ENCODE measurements at regions not wholly inside any gene's neighbourhood (a gene's known extent, or its start where the extent isn't known, plus 50 kb on each side); places are given as distances from the start of the nearest gene placed in this dataset.
"Not testable (repeated sequence)": the region's sequence is repeated elsewhere in the genome, so short reads cannot be mapped to it uniquely, and the experiment has no call there.

DNA sequence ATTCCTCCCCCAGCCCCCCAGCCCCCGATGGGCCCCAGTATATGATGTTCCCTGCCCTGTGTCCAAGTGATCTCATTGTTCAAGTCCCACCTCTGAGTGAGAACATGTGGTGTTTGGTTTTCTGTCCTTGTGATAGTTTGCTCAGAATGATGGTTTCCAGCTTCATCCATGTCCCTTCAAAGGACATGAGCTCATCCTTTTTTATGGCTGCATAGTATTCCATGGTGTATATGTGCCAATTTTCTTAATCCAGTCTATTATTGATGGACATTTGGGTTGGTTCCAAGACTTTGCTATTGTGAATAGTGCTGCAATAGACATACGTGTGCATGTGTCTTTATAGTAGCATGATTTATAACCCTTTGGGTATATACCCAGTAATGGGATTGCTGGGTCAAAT, 495.3 kb downstream of the OMA1 start:
- not testable (repeated sequence) for DNase-seq

DNA sequence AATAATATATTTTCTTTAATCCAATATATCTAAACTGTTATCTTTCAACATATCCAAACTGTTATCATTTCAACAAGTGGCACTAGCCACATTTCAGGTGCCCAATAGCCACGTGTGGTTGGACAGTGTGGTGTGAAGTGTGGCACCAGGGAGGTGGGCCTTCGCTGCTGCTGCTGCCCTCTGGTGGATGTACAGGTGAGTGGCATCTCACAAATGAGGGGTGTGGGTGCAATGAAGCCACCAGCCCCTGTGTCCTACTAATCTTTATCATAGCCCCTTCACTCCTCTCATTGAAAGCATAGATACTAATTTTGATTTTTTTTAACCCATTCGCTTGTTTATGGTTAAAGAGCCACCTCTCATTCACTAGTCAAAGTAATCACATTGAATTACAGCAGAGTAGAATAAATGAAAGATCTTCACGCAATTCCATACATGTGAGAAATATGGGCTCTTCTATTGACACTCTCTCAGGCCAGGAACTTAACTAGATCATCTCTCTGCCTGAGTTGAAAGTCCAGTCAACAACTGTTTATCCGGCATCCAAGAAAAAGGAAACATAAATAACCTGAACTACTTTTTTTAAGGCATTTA, 499.2 kb downstream of the OMA1 start:
- DNase-seq = peak; percentile 13

DNA sequence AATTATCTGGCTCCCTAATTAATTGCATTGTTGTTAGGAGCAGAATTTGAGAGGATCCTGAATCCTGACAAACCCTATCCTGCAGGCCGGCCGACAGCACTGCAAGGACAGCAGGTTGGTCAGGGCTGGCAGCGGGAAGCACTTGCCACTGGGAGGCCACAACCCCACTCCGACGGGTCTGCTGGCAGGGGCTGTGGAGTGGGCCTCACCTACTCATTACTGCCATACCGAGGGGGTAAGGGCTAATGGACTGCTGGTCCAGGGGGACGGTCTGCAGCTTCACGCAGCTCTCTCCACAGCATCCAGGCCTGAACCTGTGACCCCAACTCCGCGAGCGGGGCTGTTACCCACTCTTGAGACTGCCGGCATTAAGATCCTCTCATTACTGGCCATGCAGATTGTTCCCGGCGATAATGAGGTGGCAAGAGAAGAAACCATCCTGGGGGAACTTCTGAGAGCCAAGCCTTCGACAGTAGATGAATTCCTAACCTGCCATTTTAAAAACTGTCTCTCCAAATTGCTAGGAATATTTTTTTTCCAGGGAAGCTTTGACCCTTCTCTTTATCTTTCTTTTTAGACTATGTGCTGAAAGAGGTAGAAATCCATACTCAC, 501.3 kb downstream of the OMA1 start:
- DNase-seq = no peak

DNA sequence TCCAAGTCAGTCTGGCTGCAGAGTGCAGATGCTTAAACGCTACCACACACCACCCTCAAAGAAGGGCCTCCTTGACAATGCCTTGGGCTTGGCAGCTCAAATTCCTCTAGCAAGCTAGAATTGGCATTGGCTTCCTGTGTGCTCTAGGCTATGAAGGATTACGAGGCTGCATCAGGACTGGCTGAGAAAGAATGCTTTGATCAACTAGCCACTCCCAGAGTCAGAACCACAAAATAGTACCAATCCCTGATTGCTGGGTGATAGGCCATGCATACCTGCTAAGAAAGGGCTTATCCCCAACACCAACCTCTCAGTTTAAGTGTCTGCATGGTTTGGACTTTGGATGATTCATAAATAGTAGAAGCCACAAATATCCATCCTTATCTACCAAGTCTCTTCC, 504.9 kb downstream of the OMA1 start:
- DNase-seq = no peak

DNA sequence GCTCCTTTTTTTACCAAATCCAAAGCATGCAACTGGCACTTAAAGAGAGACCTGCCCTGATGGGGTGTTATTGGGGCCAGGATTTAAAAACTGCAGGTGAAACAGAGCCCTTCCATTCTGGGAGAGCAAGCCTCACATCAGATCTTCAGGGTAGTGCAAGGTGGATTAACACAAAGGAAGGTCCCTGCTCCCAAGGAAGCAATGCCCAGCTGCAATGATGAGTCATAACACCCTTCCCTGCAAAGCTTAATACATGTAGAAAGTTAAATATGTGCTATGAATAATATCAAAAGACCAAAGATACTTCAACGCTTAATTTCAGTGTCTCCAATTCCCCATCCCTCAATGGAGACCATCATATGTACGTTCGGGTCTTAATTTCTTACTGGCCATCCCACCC, 508.0 kb downstream of the OMA1 start:
- DNase-seq = no peak

DNA sequence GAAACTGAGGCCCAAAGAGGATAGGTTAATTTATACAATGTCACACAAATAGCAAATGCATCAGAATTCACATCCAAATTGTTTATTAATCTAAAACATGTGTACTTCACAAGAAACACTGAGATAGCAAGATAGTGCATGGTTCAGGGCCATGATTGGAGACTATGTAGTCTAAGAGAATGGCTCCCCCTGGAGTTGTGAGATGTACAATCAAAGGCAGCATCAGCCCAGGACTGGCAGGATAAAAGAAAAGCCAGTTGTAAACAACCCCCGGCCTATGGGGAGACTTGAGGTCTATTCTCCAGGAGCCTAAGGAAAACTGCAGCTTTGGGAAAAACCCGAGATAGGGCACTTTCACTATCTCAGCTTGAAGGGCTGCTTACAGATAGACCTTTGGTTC, 511.0 kb downstream of the OMA1 start:
- DNase-seq = peak; percentile 8

DNA sequence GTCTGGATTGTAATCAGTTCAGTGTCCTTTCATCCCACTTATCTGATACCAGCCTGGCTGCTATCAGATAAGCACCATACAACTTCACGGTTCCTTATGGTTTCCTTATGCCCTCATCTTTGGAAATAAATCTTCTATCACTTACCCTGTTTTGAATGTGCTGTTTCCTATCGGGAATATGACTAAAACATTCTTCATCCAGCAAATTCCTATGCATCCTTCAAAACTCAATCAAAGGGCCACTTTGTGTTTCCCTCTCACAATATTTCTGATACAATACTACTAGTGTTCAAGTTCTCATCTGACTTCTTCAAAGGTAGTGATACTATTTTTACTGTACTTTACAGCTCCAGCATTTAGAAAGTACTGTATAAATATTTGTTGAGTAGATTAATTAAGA, 513.2 kb downstream of the OMA1 start:
- no peak for DNase-seq

DNA sequence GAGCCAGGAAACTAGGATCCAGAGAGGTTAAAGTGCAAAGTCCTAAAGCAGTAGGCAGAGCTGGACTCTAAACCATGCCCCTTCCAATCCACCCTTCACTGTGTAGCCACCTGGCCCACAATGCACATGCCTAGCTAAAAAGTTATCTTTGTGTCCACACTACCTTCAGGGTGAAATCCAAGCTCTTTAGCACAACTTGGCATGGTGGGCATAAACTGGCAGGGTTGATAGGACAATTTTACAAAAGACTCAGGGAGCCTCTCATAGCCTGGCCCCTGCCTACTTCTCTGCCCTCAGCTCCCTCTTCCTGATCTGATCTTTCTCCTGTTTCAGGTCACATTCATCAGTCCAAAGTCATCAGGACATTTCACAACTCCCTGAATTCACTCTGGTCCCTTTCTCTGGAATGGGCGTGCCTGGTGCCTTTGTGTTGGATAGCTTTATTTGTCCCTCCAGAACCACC, 513.9 kb downstream of the OMA1 start:
- DNase-seq = no peak

DNA sequence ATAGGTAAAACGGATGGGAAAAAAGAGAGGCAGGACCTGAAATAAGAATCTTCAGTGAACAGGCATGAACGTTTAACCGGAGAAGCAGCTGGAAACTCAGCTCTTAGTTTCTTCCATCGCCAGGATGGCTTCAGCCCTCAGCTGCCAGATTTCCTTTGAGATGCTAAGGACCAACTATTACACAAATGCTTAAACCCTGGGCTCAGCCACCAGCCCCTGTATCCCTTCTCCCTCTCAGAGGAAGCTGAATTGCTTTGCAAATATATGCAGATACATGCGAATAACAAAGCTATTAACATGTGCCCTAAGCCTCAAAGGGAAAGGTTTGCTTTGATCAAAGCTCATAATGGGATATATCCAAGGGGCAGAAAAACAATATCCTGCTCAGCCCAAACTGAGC, 515.1 kb downstream of the OMA1 start:
- DNase-seq = no peak

DNA sequence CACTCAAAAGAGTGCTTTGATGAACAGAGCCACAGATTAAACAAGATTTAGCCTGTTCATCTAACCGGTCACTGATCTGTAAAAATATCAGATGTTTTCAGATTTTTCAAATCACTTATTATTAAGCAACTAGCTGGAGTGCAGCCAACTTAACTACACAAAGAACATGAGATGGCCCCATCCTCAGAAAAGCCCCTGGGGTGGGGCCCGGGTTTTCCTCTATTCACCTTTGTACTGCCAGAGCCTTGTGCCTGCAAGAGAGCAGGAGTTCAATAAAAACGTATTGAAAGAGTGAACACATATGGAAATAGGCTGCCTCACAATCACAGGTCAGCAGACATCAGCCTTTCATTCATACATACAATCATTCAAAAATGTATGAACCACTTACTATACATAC, 516.1 kb downstream of the OMA1 start:
- peak; percentile 17 for DNase-seq

DNA sequence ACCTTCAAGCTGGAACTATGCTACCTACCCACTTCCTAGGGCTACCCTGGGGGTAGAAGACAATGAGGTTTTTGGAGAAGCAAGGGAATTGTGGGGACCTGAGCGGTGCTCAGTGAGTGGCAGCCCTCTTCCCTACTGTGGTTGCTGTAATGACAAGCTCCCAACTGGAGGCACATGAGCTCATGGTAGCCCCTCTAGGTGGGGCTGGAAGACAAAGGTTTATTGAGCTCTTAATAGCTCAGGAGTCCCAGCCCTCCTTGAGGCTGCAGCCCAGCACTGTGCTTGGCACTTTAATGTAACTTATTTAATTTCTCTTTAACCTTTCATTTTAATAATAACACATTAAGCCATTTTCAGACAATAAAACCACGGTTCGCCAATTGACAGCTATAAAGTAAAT, 528.9 kb downstream of the OMA1 start:
- no peak for DNase-seq

DNA sequence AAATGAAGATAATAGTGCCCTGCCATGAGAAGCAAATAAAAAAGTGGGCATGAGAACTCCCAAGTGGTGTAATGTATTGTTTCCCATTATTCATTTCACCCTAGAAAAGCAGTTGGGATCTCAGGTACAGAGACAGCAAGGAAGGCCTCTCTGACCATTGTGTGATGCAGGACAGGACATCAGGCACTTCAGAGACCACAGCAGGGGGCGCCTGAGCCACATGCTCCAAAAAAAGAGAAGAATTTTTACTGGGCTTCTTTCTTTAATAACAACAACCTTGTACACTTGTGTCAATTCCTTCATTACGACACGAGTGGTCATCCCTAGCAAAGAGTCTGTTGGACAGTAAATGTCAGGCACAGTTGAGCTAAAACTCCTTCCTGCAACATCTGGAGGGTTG, 533.3 kb downstream of the OMA1 start:
- DNase-seq = no peak

DNA sequence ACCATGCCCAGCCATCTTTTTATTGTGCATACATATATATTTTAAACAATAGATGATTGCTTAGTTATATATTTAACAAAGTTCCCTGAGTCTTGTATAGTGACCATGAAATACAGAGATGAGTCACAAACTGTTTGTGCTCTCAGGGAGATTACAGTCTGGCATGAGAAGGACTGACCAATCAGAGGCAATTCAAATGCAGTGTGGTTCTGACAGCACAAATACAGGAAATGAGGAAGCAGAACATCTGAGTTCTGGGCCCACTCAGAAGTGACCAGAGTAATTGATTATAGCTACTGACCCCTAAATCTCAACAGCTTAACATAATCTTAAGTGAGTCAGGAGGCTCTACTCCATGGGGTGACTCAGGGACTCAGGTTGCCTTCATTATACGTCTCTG, 534.5 kb downstream of the OMA1 start:
- DNase-seq = no peak

DNA sequence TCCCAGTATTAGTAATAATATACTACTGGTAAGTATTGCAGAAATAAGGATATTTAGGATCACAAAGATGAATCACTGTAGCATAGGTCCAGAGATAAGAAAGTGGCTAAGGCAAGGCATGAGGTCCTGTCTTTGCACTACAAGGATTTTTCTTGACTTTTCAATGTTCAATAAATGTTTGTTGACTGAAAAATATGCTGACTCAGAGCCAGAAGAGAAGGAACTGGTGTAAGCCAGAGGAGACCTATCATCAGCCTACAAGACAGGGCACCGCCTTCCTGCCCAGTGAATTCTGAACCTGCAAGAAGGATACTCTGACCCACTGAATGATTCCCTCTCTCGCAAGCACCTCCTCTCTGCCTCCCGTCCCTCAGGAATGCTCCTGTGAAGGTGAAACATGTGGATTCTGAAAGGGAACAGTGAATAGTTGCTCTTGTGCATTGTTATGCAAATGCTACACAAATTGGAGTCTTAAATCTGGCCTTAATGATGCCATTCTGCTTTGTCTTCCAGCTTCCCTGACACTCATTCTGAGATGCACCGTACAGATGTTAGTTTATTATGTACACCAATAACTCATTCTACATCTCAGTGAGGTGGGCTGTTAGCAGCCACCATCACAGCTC, 540.0 kb downstream of the OMA1 start:
- no peak for DNase-seq

DNA sequence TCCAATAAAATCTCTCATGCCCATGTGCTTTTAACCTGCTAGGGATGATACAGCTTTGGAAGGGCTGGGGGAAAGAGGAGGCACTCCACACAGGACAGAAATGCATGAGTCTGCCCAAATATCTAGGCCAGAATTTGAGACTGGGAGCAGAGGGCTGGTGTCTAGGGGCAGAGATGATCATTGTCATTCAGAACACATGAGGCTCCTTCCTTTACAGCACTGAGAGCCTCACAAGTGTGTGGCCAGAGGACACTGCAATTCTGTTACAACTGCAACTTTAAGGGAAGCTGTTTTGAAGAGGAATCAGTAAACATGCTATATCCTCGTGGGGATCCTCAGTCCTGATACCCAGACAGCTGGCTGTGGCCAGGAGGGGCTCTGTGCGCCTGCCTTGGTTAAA, 541.3 kb downstream of the OMA1 start:
- no peak for DNase-seq

DNA sequence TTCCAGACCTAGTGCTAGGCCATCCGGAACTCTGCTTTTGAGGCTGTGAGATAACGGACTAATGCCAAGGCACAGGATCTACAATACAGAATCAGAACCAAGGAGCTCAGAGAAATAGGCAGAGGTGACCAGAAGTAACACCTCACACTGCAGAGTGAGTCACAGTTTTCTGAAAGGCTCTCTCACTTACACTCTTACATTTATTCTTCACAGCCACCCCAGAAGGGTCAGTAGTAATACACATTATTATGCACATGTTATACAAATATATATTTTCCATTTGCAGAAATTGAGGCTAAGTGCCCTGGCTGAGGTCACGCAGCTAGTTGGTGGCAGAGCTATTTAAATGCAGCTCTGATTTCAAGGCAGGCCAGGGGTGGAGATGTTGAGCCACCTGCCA, 542.5 kb downstream of the OMA1 start:
- DNase-seq = no peak

DNA sequence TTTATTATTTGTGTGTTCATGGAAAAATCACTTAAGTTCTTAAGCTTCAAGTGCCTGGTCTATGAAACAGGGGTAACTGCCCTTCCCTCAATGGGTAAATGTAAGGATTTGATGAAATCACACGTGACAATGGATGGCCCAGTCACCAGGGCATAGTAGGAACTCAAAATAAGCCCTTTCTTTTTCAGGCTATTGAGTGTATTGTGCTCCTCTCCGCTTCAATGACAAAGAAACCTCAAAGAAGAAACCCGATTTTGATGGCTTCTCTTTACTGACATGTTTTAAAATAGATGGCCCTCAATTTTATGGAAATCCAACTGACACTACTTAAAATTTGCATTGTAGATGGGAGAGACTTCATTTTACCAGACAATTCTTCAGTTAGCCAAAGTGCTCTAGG, 543.5 kb downstream of the OMA1 start:
- DNase-seq = no peak

DNA sequence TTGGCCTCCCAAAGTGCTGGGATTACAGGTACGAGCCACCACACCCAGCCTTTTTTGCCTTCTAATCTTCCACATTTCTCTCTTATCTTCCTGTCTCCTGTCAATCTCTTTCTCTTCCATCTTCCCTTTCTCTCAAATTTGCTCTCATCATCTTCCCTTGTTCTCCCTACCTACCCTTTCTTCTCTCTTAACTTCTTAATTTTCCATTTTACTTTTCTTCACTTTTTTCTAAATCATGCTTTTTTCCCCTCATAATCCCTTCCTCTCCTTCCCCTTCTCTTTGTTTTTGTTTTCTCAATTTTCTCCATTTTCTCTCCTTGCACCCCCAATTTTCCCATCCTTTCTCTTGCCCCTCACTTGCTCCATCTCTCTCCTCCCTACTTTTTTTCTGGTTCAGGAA, 545.7 kb downstream of the OMA1 start:
- no peak for DNase-seq

DNA sequence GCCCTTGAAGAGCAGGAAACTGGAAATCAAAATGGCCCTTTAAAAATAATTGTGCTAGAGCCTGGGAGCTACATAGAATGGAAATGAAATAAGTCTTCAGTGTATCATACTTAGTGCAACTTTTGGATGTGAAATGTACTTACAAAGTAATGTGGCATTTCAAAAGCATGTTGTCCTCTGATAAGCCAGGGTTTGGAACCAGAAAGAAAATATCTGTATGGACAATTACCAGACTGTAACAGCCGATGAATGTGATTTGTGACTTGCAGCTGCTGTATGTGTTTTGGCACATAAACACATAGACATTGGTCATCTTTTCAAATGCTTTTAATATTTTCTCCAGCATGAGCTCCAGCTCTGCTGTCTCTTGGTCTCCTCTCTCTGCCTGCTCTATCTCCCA, 546.4 kb downstream of the OMA1 start:
- no peak for DNase-seq

DNA sequence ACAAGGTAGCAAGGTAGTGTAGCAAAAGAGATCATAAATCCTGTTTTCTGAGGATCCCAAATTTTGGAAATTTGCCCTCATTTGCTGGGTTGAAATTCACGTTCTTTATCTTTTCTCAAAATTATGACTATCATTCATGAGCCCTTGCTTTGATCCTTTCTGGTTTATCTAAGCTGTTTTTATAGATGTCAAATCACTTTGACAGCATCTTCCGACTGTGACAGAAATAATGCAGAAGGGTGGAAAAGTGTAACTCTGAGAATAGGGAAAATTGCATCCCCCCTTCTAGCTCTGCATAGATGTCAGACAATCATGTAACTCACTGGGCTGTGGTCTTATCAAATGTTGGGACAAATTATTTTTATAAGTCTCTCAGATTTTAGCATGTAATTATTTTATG, 550.1 kb downstream of the OMA1 start:
- DNase-seq = no peak

DNA sequence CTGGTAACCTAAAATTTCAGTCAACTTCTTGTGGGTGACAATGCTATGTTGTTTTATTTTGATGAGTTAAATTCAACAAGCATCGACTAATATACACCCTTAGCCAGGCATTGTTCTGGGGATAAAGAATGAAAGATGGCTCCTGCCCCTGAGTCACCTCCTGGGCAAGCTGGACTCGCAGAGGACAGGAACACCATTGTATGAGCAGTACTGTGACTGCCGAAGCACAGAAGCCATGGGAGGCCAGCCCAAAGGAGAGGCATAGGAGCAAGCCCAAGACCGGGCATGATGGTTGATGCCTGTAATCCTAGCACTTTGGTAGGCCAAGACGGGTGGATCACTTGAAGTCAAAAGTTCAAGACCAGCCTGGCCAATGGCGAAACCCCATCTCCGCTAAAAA, 555.2 kb downstream of the OMA1 start:
- no peak for DNase-seq

DNA sequence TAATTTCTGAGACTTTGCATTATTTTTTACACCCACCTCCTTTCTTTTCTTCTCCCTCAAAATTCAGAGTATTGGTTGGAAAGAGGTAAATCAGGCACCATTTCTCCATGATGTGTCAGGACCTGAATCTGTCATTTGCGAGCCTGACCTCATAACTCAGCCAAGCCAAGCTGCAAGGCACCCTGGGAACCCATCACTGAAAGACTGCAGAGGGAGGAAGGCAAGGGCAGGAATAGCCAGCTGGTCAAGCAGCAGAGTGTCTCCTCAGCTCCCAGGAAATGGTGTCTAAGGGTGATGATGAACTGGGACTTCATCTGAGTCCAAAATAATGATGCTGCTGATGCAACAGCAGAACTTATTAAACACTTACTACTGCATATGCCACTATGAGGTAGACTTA, 556.6 kb downstream of the OMA1 start:
- no peak for DNase-seq

DNA sequence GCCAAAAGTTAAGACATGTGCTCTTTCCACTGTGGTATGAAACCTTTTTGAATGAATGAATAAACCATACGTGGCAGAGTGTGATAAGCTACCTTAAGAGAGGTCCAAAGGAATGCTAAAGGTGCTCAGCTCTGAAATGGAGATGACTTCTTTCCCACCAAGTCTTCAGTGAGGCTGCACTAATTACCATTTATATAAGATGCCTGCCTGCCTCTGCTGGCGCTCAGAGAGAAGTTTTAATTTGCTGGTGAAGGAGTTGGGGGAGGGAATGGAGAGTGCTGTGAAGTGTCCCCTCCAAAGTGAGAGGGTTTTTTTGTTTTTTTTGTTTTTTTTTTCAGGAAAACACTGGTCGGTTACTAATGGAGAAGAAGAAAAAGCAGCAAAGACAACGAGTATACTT, 559.0 kb downstream of the OMA1 start:
- DNase-seq = no peak

DNA sequence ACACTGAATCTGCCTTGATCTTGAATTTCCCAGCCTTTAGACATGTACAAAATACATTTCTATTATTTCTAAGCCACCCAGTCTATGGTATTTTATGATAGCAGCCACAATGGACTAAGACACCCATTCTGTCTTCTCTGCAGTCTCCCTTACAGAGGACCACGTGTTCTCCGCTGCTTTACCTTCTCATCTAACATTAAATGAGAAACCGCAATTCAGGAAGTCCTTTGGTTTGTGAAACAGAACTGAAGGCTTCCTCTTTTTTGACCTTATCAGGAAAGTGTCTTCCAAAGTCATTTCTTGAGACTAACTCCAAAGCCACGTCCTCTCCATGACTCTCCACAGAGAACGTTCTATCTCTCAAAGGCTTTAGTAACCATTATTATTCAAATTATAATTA, 560.1 kb downstream of the OMA1 start:
- DNase-seq = no peak

DNA sequence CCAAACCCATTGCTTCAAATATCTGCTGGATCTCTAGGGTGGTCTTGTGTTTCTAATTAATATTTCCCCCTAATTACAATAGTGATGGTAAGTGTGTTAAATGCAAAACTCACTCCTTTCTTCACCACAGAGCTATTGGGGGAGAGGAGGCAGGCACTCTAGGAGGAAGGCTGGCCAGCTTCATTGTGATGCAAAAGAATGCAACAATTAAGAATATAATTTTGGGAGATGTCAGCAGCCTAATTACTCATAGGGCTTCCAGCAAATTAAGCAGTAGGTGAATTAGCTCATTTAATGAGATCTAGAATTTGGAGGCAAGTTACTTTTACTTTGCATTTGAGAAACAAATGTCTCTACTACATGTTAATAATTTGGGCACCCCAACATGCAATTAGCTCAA, 560.4 kb upstream of the DAB1 start:
- no peak for DNase-seq
